CD4-positive, alpha-beta T cell (primary cell): ENCODE measurements at regions not wholly inside any gene's neighbourhood (a gene's known extent, or its start where the extent isn't known, plus 50 kb on each side); places are given as distances from the start of the nearest gene placed in this dataset.

Experiments
- ATAC-seq: fragments of 200-7000 bp; cut with Tn5 transposase; one replicate; pipeline ENCODE4 v1.10.0; 2022; ENCODE audit warnings: mild to moderate bottlenecking; ENCODE audit not compliant: poor library complexity
- CTCF ChIA-PET: fragments of 350-600 bp; sonication (Branson Sonifier 250); formaldehyde crosslinking; loops from one replicate; lab custom pipeline; 2021; ENCODE audit warnings: antibody characterized with exemption, inconsistent platforms; lab: Charles Lee
- POLR2A ChIA-PET: fragments of 350-600 bp; sonication (Branson Sonifier 250); formaldehyde crosslinking; loops from one replicate; lab custom pipeline; 2021; ENCODE audit warnings: antibody characterized with exemption, inconsistent platforms; lab: Charles Lee
- DNase-seq, 14 experiments: peaks; one replicate each; pipeline ENCODE4 v3.0.0-alpha.2; 2013 to 2020; ENCODE audit warnings: mixed read lengths in 2 of 14
- H3K27ac ChIP-seq, 2 donors: one replicate each; pipeline versions ENCODE4 v1.5.1 to v1.7.0; 2013; ENCODE audit warnings: low read length in 2 of 2, low read depth in 1 of 2, mild to moderate bottlenecking in 1 of 2
- H3K27me3 ChIP-seq, 2 experiments: 1 replicate in 1 of 2; 2 replicates in 1 of 2; pipeline versions ENCODE4 v1.6.1 to v1.7.0; 2013; ENCODE audit warnings: low read length in 2 of 2, control low read depth in 1 of 2, mild to moderate bottlenecking in 1 of 2, moderate library complexity in 1 of 2; ENCODE audit not compliant: insufficient read depth in 2 of 2, control insufficient read depth in 1 of 2
- H3K36me3 ChIP-seq: one replicate; pipeline ENCODE4 v1.6.1; 2013; ENCODE audit warnings: low read length, control low read depth; ENCODE audit not compliant: insufficient read depth
- H3K4me1 ChIP-seq: one replicate; pipeline ENCODE4 v1.6.1; 2013; ENCODE audit warnings: low read length, control low read depth; ENCODE audit not compliant: insufficient read depth
- H3K4me3 ChIP-seq: one replicate; pipeline ENCODE4 v1.5.1; 2013; ENCODE audit warnings: mild to moderate bottlenecking, low read length, moderate library complexity
- H3K9me3 ChIP-seq, 2 experiments: 1 replicate in 1 of 2; 2 replicates in 1 of 2; pipeline versions ENCODE4 v1.6.1 to v1.7.0; 2013; ENCODE audit warnings: low read length in 2 of 2, mild to moderate bottlenecking in 2 of 2, control low read depth in 1 of 2, moderate library complexity in 1 of 2; ENCODE audit not compliant: control insufficient read depth in 1 of 2, insufficient read depth in 1 of 2
- H3K27ac Mint-ChIP-seq: one replicate; pipeline ENCODE4 v1.8.0; 2020; ENCODE audit warnings: mixed read lengths
- H3K27me3 Mint-ChIP-seq: one replicate; pipeline ENCODE4 v1.8.0; 2021; ENCODE audit warnings: mixed read lengths
- H3K36me3 Mint-ChIP-seq: one replicate; pipeline ENCODE4 v1.8.0; 2021; ENCODE audit warnings: low read depth, mixed read lengths
- H3K4me1 Mint-ChIP-seq: one replicate; pipeline ENCODE4 v1.8.0; 2021; ENCODE audit warnings: low read depth, mixed read lengths
- H3K4me3 Mint-ChIP-seq: one replicate; pipeline ENCODE4 v1.8.0; 2020; ENCODE audit warnings: mild to moderate bottlenecking, mixed read lengths
- H3K9me3 Mint-ChIP-seq: one replicate; pipeline ENCODE4 v1.8.0; 2020; ENCODE audit warnings: mixed read lengths
- intact Hi-C, 2 experiments: fragments of 100-400 bp; cut with DNase I in 1 of 2; cut with micrococcal nuclease in 1 of 2; formaldehyde crosslinking; loops; one replicate each; pipeline versions ENCODE4 v1.15.1 to v1.9.0; 2023 to 2025; cut with DNase I, micrococcal nuclease
- TF ChIP-seq, protein P1 (sequence below): fragments of 200-600 bp; IDR thresholded peaks from one replicate; pipeline ENCODE4 v1.8.0; 2022; ENCODE audit warnings: antibody characterized with exemption, mild to moderate bottlenecking

DNA sequence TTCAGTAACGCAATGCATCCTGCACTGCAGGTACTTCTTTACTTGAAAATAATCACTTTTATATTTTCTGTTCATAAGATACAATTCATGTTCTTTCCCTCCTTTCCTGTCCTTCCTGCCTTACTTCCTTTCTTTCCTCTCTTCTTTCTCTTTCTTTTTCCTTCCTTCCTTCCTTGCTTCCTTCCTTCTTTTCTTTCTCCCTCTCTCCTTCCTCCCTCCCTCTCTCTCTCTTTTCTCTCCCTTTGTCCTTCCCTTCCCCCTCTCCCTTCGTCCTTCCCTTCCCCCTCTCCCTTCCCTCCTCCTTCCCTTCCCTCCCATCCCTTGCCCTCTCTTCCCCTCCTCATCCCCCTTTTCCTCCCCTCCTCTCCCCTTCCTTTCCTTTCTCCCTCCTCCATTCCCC lies 227.8 kb upstream of the KLF6 start:
- H3K4me3 Mint-ChIP-seq, result no peak overlapping the region
- TF ChIP-seq, protein P1, sequence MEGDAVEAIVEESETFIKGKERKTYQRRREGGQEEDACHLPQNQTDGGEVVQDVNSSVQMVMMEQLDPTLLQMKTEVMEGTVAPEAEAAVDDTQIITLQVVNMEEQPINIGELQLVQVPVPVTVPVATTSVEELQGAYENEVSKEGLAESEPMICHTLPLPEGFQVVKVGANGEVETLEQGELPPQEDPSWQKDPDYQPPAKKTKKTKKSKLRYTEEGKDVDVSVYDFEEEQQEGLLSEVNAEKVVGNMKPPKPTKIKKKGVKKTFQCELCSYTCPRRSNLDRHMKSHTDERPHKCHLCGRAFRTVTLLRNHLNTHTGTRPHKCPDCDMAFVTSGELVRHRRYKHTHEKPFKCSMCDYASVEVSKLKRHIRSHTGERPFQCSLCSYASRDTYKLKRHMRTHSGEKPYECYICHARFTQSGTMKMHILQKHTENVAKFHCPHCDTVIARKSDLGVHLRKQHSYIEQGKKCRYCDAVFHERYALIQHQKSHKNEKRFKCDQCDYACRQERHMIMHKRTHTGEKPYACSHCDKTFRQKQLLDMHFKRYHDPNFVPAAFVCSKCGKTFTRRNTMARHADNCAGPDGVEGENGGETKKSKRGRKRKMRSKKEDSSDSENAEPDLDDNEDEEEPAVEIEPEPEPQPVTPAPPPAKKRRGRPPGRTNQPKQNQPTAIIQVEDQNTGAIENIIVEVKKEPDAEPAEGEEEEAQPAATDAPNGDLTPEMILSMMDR, result no peak
- H3K9me3 ChIP-seq, result no peaks in the 10 kb centered on the region

DNA sequence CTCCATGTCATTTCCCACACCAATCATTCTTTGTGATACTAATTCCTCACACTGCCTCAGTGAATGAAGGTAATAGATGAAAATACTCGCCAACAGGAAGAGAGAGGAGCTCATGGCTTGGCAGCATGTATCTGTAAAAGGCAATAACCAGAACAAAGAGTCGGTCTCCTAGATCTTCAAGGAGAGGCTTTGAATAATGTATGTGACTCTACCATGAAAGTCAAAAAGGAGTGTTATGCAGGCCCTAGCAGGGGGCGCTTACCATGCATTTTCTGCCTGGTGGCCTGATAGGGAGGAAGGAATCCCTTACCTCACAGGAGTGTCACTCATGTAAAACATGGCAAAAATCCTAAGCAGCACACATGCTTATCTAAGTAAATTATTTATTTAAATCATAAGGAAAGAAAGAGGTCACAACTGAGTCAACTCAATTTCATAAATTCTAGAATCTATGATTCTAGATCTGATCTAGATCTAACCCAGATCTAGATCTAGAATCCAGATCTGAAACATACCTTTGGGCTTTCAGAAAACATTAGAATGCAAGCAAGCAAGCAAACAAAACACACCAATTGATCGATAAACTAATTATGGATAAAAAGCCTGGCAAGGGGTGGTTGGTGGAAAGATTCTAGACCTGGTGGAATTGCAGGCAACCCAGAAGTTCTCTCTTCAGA lies 226.3 kb upstream of the KLF6 start:
- H3K9me3 Mint-ChIP-seq, result no peaks in the 10 kb centered on the region
- ChIA-PET CTCF (no interaction called here), POLR2A (no interaction called here)
- no peak for ATAC-seq
- H3K4me1 ChIP-seq, result peaks cover 10% of the 10 kb centered on the region
- no peaks in the 10 kb centered on the region for H3K9me3 ChIP-seq
- H3K27me3 Mint-ChIP-seq, result no peaks in the 10 kb centered on the region
- H3K4me3 Mint-ChIP-seq, result no peak overlapping the region
- no peaks in the 10 kb centered on the region for H3K36me3 ChIP-seq
- no peak overlapping the region for H3K4me3 ChIP-seq
- no peaks in the 10 kb centered on the region for H3K36me3 Mint-ChIP-seq
- DNase-seq, result no peak
- no peak overlapping the region for H3K27ac Mint-ChIP-seq
- no peak overlapping the region for H3K27ac ChIP-seq
- H3K4me1 Mint-ChIP-seq, result peaks cover 10% of the 10 kb centered on the region
- H3K27me3 ChIP-seq, result no peaks in the 10 kb centered on the region
- TF ChIP-seq, protein P1, result no peak
- intact Hi-C loops, result no loop called here

More for the DNA sequence above, 227.8 kb upstream of the KLF6 start:
- ChIA-PET POLR2A (interaction anchor here (0.6 to 1.4 kb wide), 3 partner anchors 22 to 228 kb away, joined by 3 to 6 read pairs (median 3); partner anchors contain the start of gene KLF6), CTCF (no interaction called here)
- peaks cover 10% of the 10 kb centered on the region for H3K4me1 Mint-ChIP-seq
- peaks cover 10% of the 10 kb centered on the region for H3K4me1 ChIP-seq
- H3K27me3 ChIP-seq, result no peaks in the 10 kb centered on the region
- DNase-seq (no peak), ATAC-seq (no peak)
- H3K36me3 ChIP-seq, result no peaks in the 10 kb centered on the region
- H3K27ac ChIP-seq, result no peak overlapping the region
- no peaks in the 10 kb centered on the region for H3K27me3 Mint-ChIP-seq
- no peak overlapping the region for H3K4me3 ChIP-seq
- intact Hi-C loops, result no loop called here
- H3K9me3 Mint-ChIP-seq, result no peaks in the 10 kb centered on the region
- H3K36me3 Mint-ChIP-seq, result no peaks in the 10 kb centered on the region
- no peak overlapping the region for H3K27ac Mint-ChIP-seq

DNA sequence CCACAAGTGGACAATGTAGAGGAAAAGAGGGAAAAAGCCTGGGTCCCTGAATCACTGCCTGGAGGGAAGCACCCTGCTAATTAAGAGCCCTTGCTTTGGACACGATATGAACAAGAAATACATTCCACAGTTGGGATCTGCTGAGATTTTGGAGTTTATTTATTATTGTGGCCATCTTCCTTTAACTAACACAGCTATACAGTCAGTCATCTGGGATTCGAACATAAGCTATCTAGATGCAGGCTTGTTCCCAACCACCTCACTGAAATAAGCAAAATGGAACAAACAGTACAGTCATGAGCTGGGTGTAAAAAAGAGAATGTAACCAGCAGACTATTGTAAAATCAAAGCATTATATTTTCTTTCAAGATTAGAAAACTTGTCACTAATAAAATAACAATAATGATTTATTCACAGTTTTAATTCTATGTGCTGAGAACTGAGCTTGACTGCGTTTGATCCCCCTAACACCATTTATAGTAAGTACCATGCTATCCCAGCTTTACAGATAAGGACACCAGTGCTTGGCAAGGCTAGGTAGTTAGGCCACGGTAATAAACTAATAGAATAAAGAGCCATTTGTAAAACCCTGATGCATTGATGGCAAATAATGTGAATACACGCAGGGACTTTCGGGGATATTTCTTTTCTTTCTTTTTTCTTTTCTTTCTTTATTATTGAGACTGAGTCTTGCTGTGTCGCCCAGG lies 223.8 kb upstream of the KLF6 start:
- Histone ChIP-seq H3K36me3 (no peaks in the 10 kb centered on the region), H3K27me3 (no peaks in the 10 kb centered on the region), H3K4me1 (peaks cover 6% of the 10 kb centered on the region), H3K9me3 (no peaks in the 10 kb centered on the region), H3K27ac (no peak overlapping the region), H3K4me3 (no peak overlapping the region)
- intact Hi-C loops, result no loop called here
- ChIA-PET CTCF (no interaction called here), POLR2A (interaction anchor here (1.6 kb wide), 1 partner anchor 37 kb away, joined by 3 read pairs; no protein-coding TSS in a partner anchor)
- Mint-ChIP-seq H3K9me3 (no peaks in the 10 kb centered on the region), H3K4me1 (peaks cover 9% of the 10 kb centered on the region), H3K27me3 (no peaks in the 10 kb centered on the region), H3K36me3 (no peaks in the 10 kb centered on the region), H3K27ac (no peak overlapping the region), H3K4me3 (no peak overlapping the region)
- no peak for DNase-seq
- TF ChIP-seq, protein P1, result no peak
- ATAC-seq, result no peak
